Trophoblast cell (in vitro differentiated cells and primary cell): ENCODE measurements at regions not wholly inside any gene's neighbourhood (a gene's known extent, or its start where the extent isn't known, plus 50 kb on each side); places are given as distances from the start of the nearest gene placed in this dataset.

Source experiments
- DNase-seq, 2 donors: peaks; one replicate each; pipeline ENCODE4 v3.0.0-alpha.2; 2016
- H2AFZ ChIP-seq: 2 replicates; pipeline ENCODE4 v1.6.1; 2013; ENCODE audit warnings: low read length, moderate library complexity, mild to moderate bottlenecking; ENCODE audit not compliant: insufficient read depth, poor library complexity
- H2AK5ac ChIP-seq: 2 replicates; pipeline ENCODE4 v1.6.1; 2013; ENCODE audit warnings: mild to moderate bottlenecking, low read length
- H2BK120ac ChIP-seq: 2 replicates; pipeline ENCODE4 v1.6.1; 2013; ENCODE audit warnings: low read length, mild to moderate bottlenecking, moderate library complexity; ENCODE audit not compliant: insufficient read depth, poor library complexity
- H2BK12ac ChIP-seq: 2 replicates; pipeline ENCODE4 v1.6.1; 2013; ENCODE audit warnings: mild to moderate bottlenecking, low read length, moderate library complexity
- H2BK5ac ChIP-seq: 2 replicates; pipeline ENCODE4 v1.6.1; 2013; ENCODE audit warnings: low read length, low read depth, moderate library complexity, mild to moderate bottlenecking; ENCODE audit not compliant: poor library complexity
- H3K14ac ChIP-seq: 2 replicates; pipeline ENCODE4 v1.6.1; 2013; ENCODE audit warnings: mild to moderate bottlenecking, low read length
- H3K18ac ChIP-seq: 2 replicates; pipeline ENCODE4 v1.6.1; 2013; ENCODE audit warnings: mild to moderate bottlenecking, low read length
- H3K23ac ChIP-seq: 2 replicates; pipeline ENCODE4 v1.6.1; 2013; ENCODE audit warnings: low read length
- H3K27ac ChIP-seq: 2 replicates; pipeline ENCODE4 v1.5.1; 2013; ENCODE audit warnings: low read depth, mild to moderate bottlenecking, inconsistent platforms, low read length, moderate library complexity
- H3K27me3 ChIP-seq: 2 replicates; pipeline ENCODE4 v1.6.1; 2013; ENCODE audit warnings: inconsistent platforms, mild to moderate bottlenecking, low read length, moderate library complexity; ENCODE audit not compliant: insufficient read depth
- H3K36me3 ChIP-seq, 2 experiments: 1 replicate in 1 of 2; 2 replicates in 1 of 2; pipeline ENCODE4 v1.6.1; 2013; ENCODE audit warnings: low read length in 2 of 2, mild to moderate bottlenecking in 2 of 2, moderate library complexity in 1 of 2; ENCODE audit not compliant: insufficient read depth in 2 of 2, control insufficient read depth in 1 of 2
- H3K4ac ChIP-seq: 2 replicates; pipeline ENCODE4 v1.6.1; 2013; ENCODE audit warnings: low read depth, mild to moderate bottlenecking, low read length, moderate library complexity
- H3K4me1 ChIP-seq, 2 experiments: 1 replicate in 1 of 2; 2 replicates in 1 of 2; pipeline ENCODE4 v1.6.1; 2013; ENCODE audit warnings: low read length in 2 of 2, mild to moderate bottlenecking in 2 of 2, moderate library complexity in 1 of 2; ENCODE audit not compliant: insufficient read depth in 2 of 2, control insufficient read depth in 1 of 2
- H3K4me2 ChIP-seq: 2 replicates; pipeline ENCODE4 v1.6.1; 2013; ENCODE audit warnings: inconsistent platforms, mild to moderate bottlenecking, low read length, moderate library complexity
- H3K4me3 ChIP-seq: 2 replicates; pipeline ENCODE4 v1.5.1; 2013; ENCODE audit warnings: mild to moderate bottlenecking, low read depth, low read length, inconsistent platforms
- H3K79me1 ChIP-seq: one replicate; pipeline ENCODE4 v1.6.1; 2013; ENCODE audit warnings: low read length
- H3K79me2 ChIP-seq: 2 replicates; pipeline ENCODE4 v1.6.1; 2013; ENCODE audit warnings: low read length, mild to moderate bottlenecking; ENCODE audit not compliant: control insufficient read depth, insufficient read depth, poor library complexity
- H3K9ac ChIP-seq: 2 replicates; pipeline ENCODE4 v1.6.1; 2013; ENCODE audit warnings: mild to moderate bottlenecking, low read length
- H3K9me3 ChIP-seq: 2 replicates; pipeline ENCODE4 v1.6.1; 2013; ENCODE audit warnings: low read depth, mild to moderate bottlenecking, control low read depth, inconsistent platforms, low read length; ENCODE audit not compliant: insufficient read depth
- H4K12ac ChIP-seq: 2 replicates; pipeline ENCODE4 v1.6.1; 2013; ENCODE audit warnings: low read depth, mild to moderate bottlenecking, low read length, moderate library complexity
- H4K8ac ChIP-seq: 2 replicates; pipeline ENCODE4 v1.6.1; 2013; ENCODE audit warnings: low read depth, mild to moderate bottlenecking, low read length, moderate library complexity
- H4K91ac ChIP-seq: one replicate; pipeline ENCODE4 v1.6.1; 2013; ENCODE audit warnings: low read depth, mild to moderate bottlenecking, low read length, moderate library complexity
- WGBS: extraction: QIAGEN DNeasy Blood & Tissue Kit; methylation state at CpG from one replicate; pipeline ENCODE4 v1.1.7; 2013; ENCODE audit warnings: missing lambda C conversion rate; ENCODE audit not compliant: insufficient read length, insufficient coverage; ENCODE audit errors: extremely low coverage; 5-methylcytosine and 5-hydroxymethylcytosine counted together

DNA sequence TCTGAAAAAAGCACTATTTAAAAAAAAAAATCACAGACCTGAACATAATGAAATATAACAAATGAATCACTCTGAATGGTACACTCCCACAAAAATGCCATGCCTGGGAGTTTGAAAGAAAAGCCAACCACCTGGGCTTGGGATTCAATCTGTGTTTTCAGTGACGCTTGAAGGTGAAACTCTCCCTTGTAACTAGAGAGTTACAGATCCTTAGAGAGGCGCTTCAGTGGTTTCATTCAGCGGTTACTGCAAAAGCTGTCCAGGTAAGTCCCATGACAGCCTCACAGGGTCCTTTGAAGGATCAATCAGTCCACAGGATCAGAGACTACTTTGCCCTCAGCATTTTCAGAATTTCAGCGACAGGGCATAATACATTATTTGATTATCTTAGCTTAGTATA, 627.3 kb downstream of the IRS1 start:
- H3K4ac ChIP-seq: no peak overlapping the region
- peak overlapping the region; percentile 69 for H3K27ac ChIP-seq
- H3K79me2 ChIP-seq: no peaks in the 10 kb centered on the region
- H3K4me2 ChIP-seq: peak overlapping the region; percentile 38
- H3K9ac ChIP-seq: no peak overlapping the region
- H3K14ac ChIP-seq: no peak overlapping the region
- H3K36me3 ChIP-seq: no peaks in the 10 kb centered on the region
- no peak overlapping the region for H3K4me3 ChIP-seq
- H3K79me1 ChIP-seq: peaks cover 14% of the 10 kb centered on the region
- H4K91ac ChIP-seq: peak overlapping the region; percentile 70
- no peak overlapping the region for H2BK12ac ChIP-seq
- peak overlapping the region; percentile 95 for H2BK120ac ChIP-seq
- no peak overlapping the region for H4K8ac ChIP-seq
- H2BK5ac ChIP-seq: peak overlapping the region; percentile 84
- no peak overlapping the region for H3K18ac ChIP-seq
- H3K27me3 ChIP-seq: no peaks in the 10 kb centered on the region
- H3K23ac ChIP-seq: no peak overlapping the region
- no peak overlapping the region for H2AFZ ChIP-seq
- no peaks in the 10 kb centered on the region for H3K9me3 ChIP-seq
- no peak for DNase-seq
- no peak overlapping the region for H4K12ac ChIP-seq
- no CpG with 5 or more reads among the region's 4 CpGs for WGBS
- H2AK5ac ChIP-seq: no peak overlapping the region
- H3K4me1 ChIP-seq: peaks cover 7 to 9% of the 10 kb centered on the region in 2 experiments

DNA sequence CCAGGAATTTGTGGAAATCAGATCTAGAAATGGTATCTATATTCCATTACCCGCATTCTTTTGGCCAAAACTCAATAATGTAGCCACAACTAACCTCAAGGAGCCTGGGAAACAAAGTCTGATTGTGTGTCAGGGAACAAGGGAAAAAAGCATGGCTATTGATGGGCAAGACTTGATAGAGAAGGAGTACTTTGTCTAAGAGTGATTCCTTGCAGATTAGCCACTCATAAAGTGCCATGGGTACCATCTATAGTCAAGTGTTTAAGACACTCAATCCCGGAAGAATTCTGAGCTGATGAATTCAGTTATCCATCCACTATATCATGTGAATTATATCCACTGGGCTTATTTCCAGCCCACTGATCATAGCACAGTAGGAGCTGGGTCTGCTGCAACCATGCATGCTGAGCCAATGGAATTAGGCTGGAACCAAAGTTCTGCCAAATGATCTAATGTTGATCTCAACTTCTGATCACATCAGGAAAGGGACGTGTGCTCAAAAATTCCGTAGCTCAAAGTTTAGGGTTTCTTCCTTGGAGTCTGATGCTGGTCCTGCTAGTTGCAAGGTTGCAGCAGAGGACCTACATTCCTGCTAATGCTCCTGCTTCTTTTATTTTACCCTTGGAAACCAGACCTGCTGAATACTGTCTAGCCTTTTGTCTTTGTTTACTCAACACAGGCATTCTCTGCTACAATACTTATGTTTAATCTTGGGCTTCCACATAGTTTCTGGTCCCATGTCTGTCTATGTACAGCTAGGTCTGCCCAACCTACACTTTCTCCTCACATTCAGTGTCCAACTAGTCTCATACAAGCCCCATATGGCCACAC, 629.7 kb downstream of the IRS1 start:
- Histone ChIP-seq H2AK5ac (no peak overlapping the region), H3K36me3 (no peaks in the 10 kb centered on the region), H3K9ac (no peak overlapping the region), H4K12ac (no peak overlapping the region), H3K27me3 (no peaks in the 10 kb centered on the region), H3K18ac (no peak overlapping the region), H3K4me3 (no peak overlapping the region), H2AFZ (no peak overlapping the region), H3K14ac (no peak overlapping the region), H3K23ac (no peak overlapping the region), H3K4me1 (peaks cover 7 to 9% of the 10 kb centered on the region in 2 experiments), H3K79me1 (peaks cover 14% of the 10 kb centered on the region), H4K91ac (peak overlapping the region; percentile 51), H2BK12ac (peak overlapping the region; percentile 35), H2BK5ac (no peak overlapping the region), H2BK120ac (peak overlapping the region; percentile 17), H4K8ac (peak overlapping the region; percentile 48), H3K9me3 (no peaks in the 10 kb centered on the region), H3K79me2 (no peaks in the 10 kb centered on the region), H3K4me2 (no peak overlapping the region), H3K4ac (no peak overlapping the region), H3K27ac (no peak overlapping the region)
- no peak for DNase-seq
- WGBS: no CpG with 5 or more reads among the region's 4 CpGs

DNA sequence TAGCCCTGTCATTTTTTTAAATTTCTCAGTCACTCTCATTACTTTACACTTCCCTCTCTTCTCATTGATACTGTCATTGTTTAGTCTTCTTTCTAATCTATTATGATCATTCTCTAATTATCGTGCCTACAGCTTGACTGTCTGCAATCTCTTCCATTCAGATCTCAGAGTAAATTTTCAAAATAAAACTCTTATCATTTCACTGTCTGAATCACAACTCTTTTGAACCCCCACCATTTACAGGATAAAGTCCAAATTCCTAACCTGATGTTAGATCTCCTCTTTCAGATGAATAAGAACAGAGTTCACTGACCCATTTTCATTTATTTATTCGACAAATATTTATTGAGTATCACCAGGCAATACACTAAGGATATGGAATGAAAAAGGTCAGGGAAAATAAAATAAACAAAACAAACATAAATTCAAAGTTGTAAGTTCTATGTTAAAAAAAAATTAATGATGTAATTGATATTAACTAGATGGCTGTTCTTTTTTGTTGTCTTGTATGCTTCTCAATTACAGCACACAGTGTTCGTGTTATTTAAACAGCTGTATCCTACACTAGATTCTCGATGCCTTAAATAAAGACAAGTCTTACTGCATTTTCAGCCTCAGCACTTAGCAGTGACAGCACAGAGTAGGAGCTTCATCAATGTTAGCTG, 631.0 kb downstream of the IRS1 start:
- H3K4me3 ChIP-seq: no peak overlapping the region
- H4K91ac ChIP-seq: no peak overlapping the region
- H3K18ac ChIP-seq: no peak overlapping the region
- no peak overlapping the region for H3K27ac ChIP-seq
- no peaks in the 10 kb centered on the region for H3K27me3 ChIP-seq
- H3K79me1 ChIP-seq: peaks cover 14% of the 10 kb centered on the region
- H3K79me2 ChIP-seq: no peaks in the 10 kb centered on the region
- H4K12ac ChIP-seq: no peak overlapping the region
- H3K14ac ChIP-seq: no peak overlapping the region
- H2BK5ac ChIP-seq: no peak overlapping the region
- no peaks in the 10 kb centered on the region for H3K9me3 ChIP-seq
- H3K4me2 ChIP-seq: no peak overlapping the region
- no peak overlapping the region for H4K8ac ChIP-seq
- H2AK5ac ChIP-seq: no peak overlapping the region
- no CpG with 5 or more reads among the region's 4 CpGs for WGBS
- H3K4ac ChIP-seq: no peak overlapping the region
- no peaks in the 10 kb centered on the region for H3K36me3 ChIP-seq
- peaks cover 7 to 9% of the 10 kb centered on the region in 2 experiments for H3K4me1 ChIP-seq
- no peak for DNase-seq
- no peak overlapping the region for H2BK120ac ChIP-seq
- no peak overlapping the region for H2AFZ ChIP-seq
- no peak overlapping the region for H2BK12ac ChIP-seq
- H3K9ac ChIP-seq: no peak overlapping the region
- no peak overlapping the region for H3K23ac ChIP-seq

DNA sequence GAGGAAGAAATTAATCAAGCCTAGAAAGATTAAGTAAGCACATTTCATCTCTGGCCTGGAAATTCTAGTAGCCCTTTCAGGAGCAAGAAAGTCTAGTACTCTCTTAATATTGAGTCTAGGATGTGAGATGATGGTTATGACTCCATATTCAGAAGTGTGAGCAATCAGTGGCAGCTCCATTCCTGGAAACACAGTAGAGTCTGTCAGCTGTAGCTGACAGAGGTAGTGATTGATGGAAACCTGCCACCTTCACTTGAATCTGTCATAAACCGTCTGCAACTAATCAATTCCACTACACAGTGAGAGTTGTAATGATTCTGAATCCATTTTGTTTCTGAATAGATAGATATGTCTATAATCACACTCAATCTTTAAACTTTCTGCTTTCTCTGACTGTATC, 635.1 kb downstream of the IRS1 start:
- no peaks in the 10 kb centered on the region for H3K9me3 ChIP-seq
- no peak overlapping the region for H4K8ac ChIP-seq
- no peak for DNase-seq
- no peaks in the 10 kb centered on the region for H3K36me3 ChIP-seq
- no peak overlapping the region for H3K4me2 ChIP-seq
- H3K23ac ChIP-seq: no peak overlapping the region
- H3K14ac ChIP-seq: no peak overlapping the region
- H3K4me1 ChIP-seq: no peaks in the 10 kb centered on the region
- H2BK5ac ChIP-seq: no peak overlapping the region
- H3K4ac ChIP-seq: no peak overlapping the region
- no peak overlapping the region for H3K27ac ChIP-seq
- no peak overlapping the region for H4K91ac ChIP-seq
- H3K79me2 ChIP-seq: no peaks in the 10 kb centered on the region
- no peak overlapping the region for H2AK5ac ChIP-seq
- peaks cover 2% of the 10 kb centered on the region for H3K79me1 ChIP-seq
- no peak overlapping the region for H4K12ac ChIP-seq
- H3K27me3 ChIP-seq: no peaks in the 10 kb centered on the region
- no peak overlapping the region for H2BK120ac ChIP-seq
- no CpG with 5 or more reads among the region's 1 CpG for WGBS
- no peak overlapping the region for H3K9ac ChIP-seq
- H3K18ac ChIP-seq: no peak overlapping the region
- H2BK12ac ChIP-seq: no peak overlapping the region
- H3K4me3 ChIP-seq: no peak overlapping the region
- no peak overlapping the region for H2AFZ ChIP-seq
